ENCODE measurements at regions not wholly inside any gene's neighbourhood (a gene's known extent, or its start where the extent isn't known, plus 50 kb on each side); places are given as distances from the start of the nearest gene placed in this dataset.

DNA sequence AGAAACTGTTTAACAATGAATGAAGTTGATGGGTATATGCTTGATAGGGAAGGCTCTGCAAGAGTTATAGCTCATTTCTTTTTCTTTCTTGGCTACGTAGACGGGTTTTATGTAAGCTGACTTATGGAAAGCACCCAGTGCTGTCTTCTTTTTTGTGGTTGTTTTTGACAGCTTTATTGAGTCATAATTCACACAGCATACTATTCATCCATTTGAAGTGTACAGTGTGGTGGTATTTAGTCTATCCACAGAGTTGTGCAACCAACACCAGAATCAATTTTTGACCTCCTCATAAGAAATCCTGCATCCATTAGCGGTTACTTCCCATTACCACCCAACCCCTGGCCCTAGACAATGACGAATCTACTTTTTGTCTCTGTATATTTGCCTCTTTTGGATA lies 240.6 kb upstream of the KIAA1217 start:
- BruUV-seq (replicated peaks): no TSS peak
- ChIA-PET CTCF (no interaction called here), POLR2A (ENCODE audit: unreplicated experiment) (no interaction called here)
- no peaks in the 10 kb centered on the region for H3F3A ChIP-seq (ENCODE audit: insufficient read depth, low read depth)
- no peak overlapping the region for H2AFZ ChIP-seq
- no peaks in the 10 kb centered on the region for H4K20me1 ChIP-seq (ENCODE audit: insufficient read depth)
- intact Hi-C loops (cut with micrococcal nuclease; ENCODE audit: unreplicated experiment): no loop called here
- H3K36me3 ChIP-seq (ENCODE audit: low read depth): no peaks in the 10 kb centered on the region
- no peak overlapping the region for H3K4me3 ChIP-seq
- H3K9me2 ChIP-seq (ENCODE audit: insufficient read depth): no peaks in the 10 kb centered on the region
- DNase-seq: no peak
- no peaks in the 10 kb centered on the region for H3K4me1 ChIP-seq (replicated peaks; ENCODE audit: insufficient read depth)
- H3K4me2 ChIP-seq: no peak overlapping the region
- H3K27ac ChIP-seq: no peak overlapping the region
- H3K27me3 ChIP-seq (ENCODE audit: insufficient read depth, low read depth): no peaks in the 10 kb centered on the region
- no peaks in the 10 kb centered on the region for H3K79me2 ChIP-seq (ENCODE audit: low read depth)
- no peaks in the 10 kb centered on the region for H3K9me3 ChIP-seq (ENCODE audit: insufficient read depth, low read depth)
- TF ChIP-seq, protein P1, sequence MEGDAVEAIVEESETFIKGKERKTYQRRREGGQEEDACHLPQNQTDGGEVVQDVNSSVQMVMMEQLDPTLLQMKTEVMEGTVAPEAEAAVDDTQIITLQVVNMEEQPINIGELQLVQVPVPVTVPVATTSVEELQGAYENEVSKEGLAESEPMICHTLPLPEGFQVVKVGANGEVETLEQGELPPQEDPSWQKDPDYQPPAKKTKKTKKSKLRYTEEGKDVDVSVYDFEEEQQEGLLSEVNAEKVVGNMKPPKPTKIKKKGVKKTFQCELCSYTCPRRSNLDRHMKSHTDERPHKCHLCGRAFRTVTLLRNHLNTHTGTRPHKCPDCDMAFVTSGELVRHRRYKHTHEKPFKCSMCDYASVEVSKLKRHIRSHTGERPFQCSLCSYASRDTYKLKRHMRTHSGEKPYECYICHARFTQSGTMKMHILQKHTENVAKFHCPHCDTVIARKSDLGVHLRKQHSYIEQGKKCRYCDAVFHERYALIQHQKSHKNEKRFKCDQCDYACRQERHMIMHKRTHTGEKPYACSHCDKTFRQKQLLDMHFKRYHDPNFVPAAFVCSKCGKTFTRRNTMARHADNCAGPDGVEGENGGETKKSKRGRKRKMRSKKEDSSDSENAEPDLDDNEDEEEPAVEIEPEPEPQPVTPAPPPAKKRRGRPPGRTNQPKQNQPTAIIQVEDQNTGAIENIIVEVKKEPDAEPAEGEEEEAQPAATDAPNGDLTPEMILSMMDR (conservative IDR thresholded peaks at IDR 0.05): no peak
- no peak for TF ChIP-seq EZH2 (IDR thresholded peaks at IDR 0.05; ENCODE audit: low read depth)

DNA sequence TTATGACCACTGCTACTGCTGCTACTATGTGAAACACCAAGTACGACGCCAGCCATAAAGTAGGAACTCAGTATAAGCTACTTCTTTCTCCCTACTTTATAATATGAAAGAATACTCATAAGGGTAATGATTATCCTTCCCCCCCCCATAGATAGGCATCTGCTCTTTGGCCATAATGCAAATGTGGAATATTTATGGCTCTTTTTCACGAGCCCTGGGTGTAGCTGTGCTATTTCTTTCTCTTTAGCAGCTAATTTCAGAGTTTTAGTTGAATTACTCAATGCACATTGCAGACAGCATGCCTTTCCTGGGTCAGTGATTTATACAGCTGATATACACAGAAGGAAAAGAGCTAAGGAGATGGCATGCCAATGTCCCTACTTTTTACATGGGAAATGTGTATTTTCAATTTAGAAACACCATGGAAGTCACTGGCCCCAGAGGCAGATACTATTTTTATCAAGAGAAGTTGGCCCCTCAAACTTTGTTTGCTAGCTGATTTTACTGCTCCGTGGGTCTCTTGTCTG lies 234.1 kb upstream of the KIAA1217 start:
- no TSS peak for BruUV-seq (replicated peaks)
- Histone ChIP-seq H3K9me3 (ENCODE audit: insufficient read depth, low read depth) (no peaks in the 10 kb centered on the region), H3K36me3 (ENCODE audit: low read depth) (no peaks in the 10 kb centered on the region), H3K79me2 (ENCODE audit: low read depth) (no peaks in the 10 kb centered on the region), H3K9me2 (ENCODE audit: insufficient read depth) (no peaks in the 10 kb centered on the region), H4K20me1 (ENCODE audit: insufficient read depth) (no peaks in the 10 kb centered on the region), H3K4me3 (no peak overlapping the region), H3K4me1 (replicated peaks; ENCODE audit: insufficient read depth) (no peaks in the 10 kb centered on the region), H3K27me3 (ENCODE audit: insufficient read depth, low read depth) (no peaks in the 10 kb centered on the region), H2AFZ (no peak overlapping the region), H3K4me2 (no peak overlapping the region), H3F3A (ENCODE audit: insufficient read depth, low read depth) (no peaks in the 10 kb centered on the region), H3K27ac (no peak overlapping the region)
- DNase-seq: no peak
- intact Hi-C loops (cut with micrococcal nuclease; ENCODE audit: unreplicated experiment): no loop called here
- POLR2A ChIA-PET (ENCODE audit: unreplicated experiment): no interaction called here
- TF ChIP-seq, protein P1 (conservative IDR thresholded peaks at IDR 0.05): no peak
- no peak for TF ChIP-seq EZH2 (IDR thresholded peaks at IDR 0.05; ENCODE audit: low read depth)
- CTCF ChIA-PET: no interaction called here

DNA sequence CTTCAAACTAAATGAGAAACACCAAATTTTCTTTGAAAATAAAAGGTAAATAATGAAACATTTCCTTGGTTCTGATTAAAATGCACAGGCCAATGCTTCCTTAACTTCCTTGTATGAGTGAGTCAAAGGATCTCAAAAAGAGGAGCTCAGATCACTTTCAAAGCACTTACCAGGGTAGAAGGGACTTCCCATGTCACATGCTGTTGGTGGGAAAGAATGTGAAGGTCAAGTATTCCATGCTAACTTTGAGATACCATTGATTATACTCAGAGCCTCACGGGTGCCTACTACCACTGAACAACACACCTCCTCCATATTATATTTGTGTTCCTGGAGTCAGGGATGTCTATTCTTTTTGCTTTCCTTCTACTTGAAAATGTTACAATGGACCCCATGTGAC lies 233.5 kb upstream of the KIAA1217 start:
- Histone ChIP-seq H3F3A (ENCODE audit: insufficient read depth, low read depth) (no peaks in the 10 kb centered on the region), H3K27me3 (ENCODE audit: insufficient read depth, low read depth) (no peaks in the 10 kb centered on the region), H2AFZ (no peak overlapping the region), H3K4me1 (replicated peaks; ENCODE audit: insufficient read depth) (no peaks in the 10 kb centered on the region), H3K4me2 (no peak overlapping the region), H4K20me1 (ENCODE audit: insufficient read depth) (no peaks in the 10 kb centered on the region), H3K36me3 (ENCODE audit: low read depth) (no peaks in the 10 kb centered on the region), H3K79me2 (ENCODE audit: low read depth) (no peaks in the 10 kb centered on the region), H3K9me3 (ENCODE audit: insufficient read depth, low read depth) (no peaks in the 10 kb centered on the region), H3K4me3 (no peak overlapping the region), H3K27ac (no peak overlapping the region), H3K9me2 (ENCODE audit: insufficient read depth) (no peaks in the 10 kb centered on the region)
- BruUV-seq (replicated peaks): no TSS peak
- CTCF ChIA-PET: no interaction called here
- TF ChIP-seq, protein P1 (conservative IDR thresholded peaks at IDR 0.05): no peak
- TF ChIP-seq EZH2 (IDR thresholded peaks at IDR 0.05; ENCODE audit: low read depth): no peak
- intact Hi-C loops (cut with micrococcal nuclease; ENCODE audit: unreplicated experiment): no loop called here
- POLR2A ChIA-PET (ENCODE audit: unreplicated experiment): no interaction called here
- DNase-seq: no peak
